KMS-11 (cell line): ENCODE measurements at regions not wholly inside any gene's neighbourhood (a gene's known extent, or its start where the extent isn't known, plus 50 kb on each side); places are given as distances from the start of the nearest gene placed in this dataset.
"Not testable (repeated sequence)": the region's sequence is repeated elsewhere in the genome, so short reads cannot be mapped to it uniquely, and the experiment has no call there.

Experiments
- H2AFZ ChIP-seq: fragments of 200-600 bp; sonication (generic); 2 replicates; pipeline ENCODE4 v1.6.1; 2016; ENCODE audit warnings: antibody characterized with exemption, mixed run types, low read depth
- H3K27ac ChIP-seq: fragments of 200-600 bp; sonication (generic); 2 replicates; pipeline ENCODE4 v1.6.1; 2016; ENCODE audit warnings: mild to moderate bottlenecking, mixed run types
- H3K27me3 ChIP-seq: fragments of 200-600 bp; sonication (generic); 2 replicates; pipeline ENCODE4 v1.6.1; 2017; ENCODE audit warnings: mild to moderate bottlenecking, low read depth, mixed run types, moderate library complexity; ENCODE audit not compliant: insufficient read depth
- H3K36me3 ChIP-seq: fragments of 200-600 bp; sonication (generic); 2 replicates; pipeline ENCODE4 v1.6.1; 2017; ENCODE audit warnings: mild to moderate bottlenecking, mixed run types; ENCODE audit not compliant: insufficient read depth
- H3K4me1 ChIP-seq: fragments of 200-600 bp; sonication (generic); 2 replicates; pipeline ENCODE4 v1.6.1; 2016; ENCODE audit warnings: mild to moderate bottlenecking, low read depth, mixed run types; ENCODE audit not compliant: poor library complexity, severe bottlenecking
- H3K4me2 ChIP-seq: fragments of 200-600 bp; sonication (generic); 2 replicates; pipeline ENCODE4 v1.7.0; 2016; ENCODE audit warnings: mild to moderate bottlenecking, mixed run types
- H3K4me3 ChIP-seq: fragments of 200-600 bp; sonication (generic); IDR thresholded peaks from 2 replicates; pipeline ENCODE4 v1.6.1; 2017; ENCODE audit warnings: low read depth, low read length, mixed read lengths; ENCODE audit not compliant: insufficient read depth
- H3K79me2 ChIP-seq: fragments of 200-600 bp; sonication (generic); 2 replicates; pipeline ENCODE4 v1.6.1; 2016; ENCODE audit warnings: low read depth, mixed run types; ENCODE audit not compliant: insufficient read depth
- H3K9ac ChIP-seq: fragments of 200-600 bp; sonication (generic); 2 replicates; pipeline ENCODE4 v1.6.1; 2016; ENCODE audit warnings: mild to moderate bottlenecking, mixed run types
- H4K20me1 ChIP-seq: fragments of 200-600 bp; sonication (generic); 2 replicates; pipeline ENCODE4 v1.6.1; 2016; ENCODE audit warnings: mild to moderate bottlenecking, mixed run types; ENCODE audit not compliant: insufficient read depth
- TF ChIP-seq, protein P1 (sequence below): fragments of 200-600 bp; sonication (generic); conservative IDR thresholded peaks from 2 replicates; pipeline ENCODE4 v1.6.1; 2017; ENCODE audit warnings: low read depth, mild to moderate bottlenecking, antibody characterized with exemption, low read length, moderate library complexity, mixed read lengths

GRCh38 chr15:47037003-47037402 is 680.3 kb upstream of the SEMA6D start:
- H3K4me1 ChIP-seq = peaks cover 3% of the 10 kb centered on the region
- no peak overlapping the region for H3K27ac ChIP-seq
- no peaks in the 10 kb centered on the region for H3K27me3 ChIP-seq
- no peak overlapping the region for H3K9ac ChIP-seq
- no peaks in the 10 kb centered on the region for H3K79me2 ChIP-seq
- H3K36me3 ChIP-seq = no peaks in the 10 kb centered on the region
- no peak overlapping the region for H3K4me3 ChIP-seq
- no peak overlapping the region for H2AFZ ChIP-seq
- no peak overlapping the region for H3K4me2 ChIP-seq
- no peaks in the 10 kb centered on the region for H4K20me1 ChIP-seq
- TF ChIP-seq, protein P1, sequence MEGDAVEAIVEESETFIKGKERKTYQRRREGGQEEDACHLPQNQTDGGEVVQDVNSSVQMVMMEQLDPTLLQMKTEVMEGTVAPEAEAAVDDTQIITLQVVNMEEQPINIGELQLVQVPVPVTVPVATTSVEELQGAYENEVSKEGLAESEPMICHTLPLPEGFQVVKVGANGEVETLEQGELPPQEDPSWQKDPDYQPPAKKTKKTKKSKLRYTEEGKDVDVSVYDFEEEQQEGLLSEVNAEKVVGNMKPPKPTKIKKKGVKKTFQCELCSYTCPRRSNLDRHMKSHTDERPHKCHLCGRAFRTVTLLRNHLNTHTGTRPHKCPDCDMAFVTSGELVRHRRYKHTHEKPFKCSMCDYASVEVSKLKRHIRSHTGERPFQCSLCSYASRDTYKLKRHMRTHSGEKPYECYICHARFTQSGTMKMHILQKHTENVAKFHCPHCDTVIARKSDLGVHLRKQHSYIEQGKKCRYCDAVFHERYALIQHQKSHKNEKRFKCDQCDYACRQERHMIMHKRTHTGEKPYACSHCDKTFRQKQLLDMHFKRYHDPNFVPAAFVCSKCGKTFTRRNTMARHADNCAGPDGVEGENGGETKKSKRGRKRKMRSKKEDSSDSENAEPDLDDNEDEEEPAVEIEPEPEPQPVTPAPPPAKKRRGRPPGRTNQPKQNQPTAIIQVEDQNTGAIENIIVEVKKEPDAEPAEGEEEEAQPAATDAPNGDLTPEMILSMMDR = no peak

GRCh38 chr15:47039225-47039624 is 678.1 kb upstream of the SEMA6D start:
- peaks cover 3% of the 10 kb centered on the region for H3K4me1 ChIP-seq
- no peaks in the 10 kb centered on the region for H3K27me3 ChIP-seq
- H3K79me2 ChIP-seq = no peaks in the 10 kb centered on the region
- no peak overlapping the region for H2AFZ ChIP-seq
- TF ChIP-seq, protein P1 = no peak
- H3K4me2 ChIP-seq = no peak overlapping the region
- no peaks in the 10 kb centered on the region for H4K20me1 ChIP-seq
- no peak overlapping the region for H3K4me3 ChIP-seq
- H3K27ac ChIP-seq = no peak overlapping the region
- H3K9ac ChIP-seq = no peak overlapping the region
- H3K36me3 ChIP-seq = no peaks in the 10 kb centered on the region

DNA sequence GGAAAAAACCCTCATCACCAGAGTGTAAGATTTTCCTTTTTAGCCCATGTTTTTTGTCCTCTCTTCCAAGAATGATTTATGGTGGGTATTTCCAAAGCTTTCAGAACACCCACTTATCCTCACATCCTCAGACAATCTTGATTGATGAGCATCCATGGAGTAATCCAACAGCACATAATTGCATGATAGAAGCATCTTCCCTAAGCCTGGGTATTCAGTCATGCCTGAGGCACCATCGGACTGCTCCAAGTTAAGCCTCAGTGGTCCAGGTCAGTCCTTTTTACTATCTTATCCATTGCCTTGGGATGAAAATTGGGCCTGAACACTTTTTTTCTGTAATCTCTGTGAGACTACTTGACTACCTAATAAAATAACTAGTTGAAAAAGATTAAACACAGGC is 676.0 kb upstream of the SEMA6D start:
- no peak overlapping the region for H3K4me2 ChIP-seq
- no peaks in the 10 kb centered on the region for H3K27me3 ChIP-seq
- H3K27ac ChIP-seq = no peak overlapping the region
- peaks cover 3% of the 10 kb centered on the region for H3K4me1 ChIP-seq
- H4K20me1 ChIP-seq = no peaks in the 10 kb centered on the region
- no peaks in the 10 kb centered on the region for H3K79me2 ChIP-seq
- no peaks in the 10 kb centered on the region for H3K36me3 ChIP-seq
- no peak overlapping the region for H2AFZ ChIP-seq
- H3K4me3 ChIP-seq = no peak overlapping the region
- H3K9ac ChIP-seq = no peak overlapping the region
- TF ChIP-seq, protein P1 = no peak

- not testable (repeated sequence) for H3K9ac ChIP-seq, H3K36me3 ChIP-seq, H2AFZ ChIP-seq, H4K20me1 ChIP-seq, H3K4me2 ChIP-seq, H3K4me1 ChIP-seq, H3K79me2 ChIP-seq, H3K4me3 ChIP-seq, H3K27me3 ChIP-seq, H3K27ac ChIP-seq
Measured at GRCh38 chr15:47047981-47048380, 669.3 kb upstream of the SEMA6D start.

- TF ChIP-seq, protein P1 = no peak
- no peak overlapping the region for H3K4me3 ChIP-seq
- H3K79me2 ChIP-seq = no peaks in the 10 kb centered on the region
- no peaks in the 10 kb centered on the region for H4K20me1 ChIP-seq
- H2AFZ ChIP-seq = no peak overlapping the region
- H3K27ac ChIP-seq = no peak overlapping the region
- H3K4me1 ChIP-seq = no peaks in the 10 kb centered on the region
- H3K27me3 ChIP-seq = no peaks in the 10 kb centered on the region
- H3K4me2 ChIP-seq = no peak overlapping the region
- no peak overlapping the region for H3K9ac ChIP-seq
- H3K36me3 ChIP-seq = no peaks in the 10 kb centered on the region
Measured at GRCh38 chr15:47066392-47066791, 650.9 kb upstream of the SEMA6D start.

- H3K27ac ChIP-seq, H3K4me3 ChIP-seq, H4K20me1 ChIP-seq, H3K79me2 ChIP-seq, H3K9ac ChIP-seq, H3K36me3 ChIP-seq, H3K4me2 ChIP-seq, H3K27me3 ChIP-seq, H2AFZ ChIP-seq, H3K4me1 ChIP-seq: not testable (repeated sequence)
Measured at GRCh38 chr15:47077846-47078245, 639.5 kb upstream of the SEMA6D start.
